Activated CD8-positive, alpha-beta memory T cell treated with anti-CD3 and anti-CD28 coated beads for 48 hours (primary cell): ENCODE measurements at regions not wholly inside any gene's neighbourhood (a gene's known extent, or its start where the extent isn't known, plus 50 kb on each side); places are given as distances from the start of the nearest gene placed in this dataset.

Experiments
- DNase-seq, 3 experiments: peaks; one replicate each; pipeline ENCODE4 v3.0.0-alpha.2; 2020; ENCODE audit warnings: low read depth in 2 of 3, low spot score in 2 of 3

DNA sequence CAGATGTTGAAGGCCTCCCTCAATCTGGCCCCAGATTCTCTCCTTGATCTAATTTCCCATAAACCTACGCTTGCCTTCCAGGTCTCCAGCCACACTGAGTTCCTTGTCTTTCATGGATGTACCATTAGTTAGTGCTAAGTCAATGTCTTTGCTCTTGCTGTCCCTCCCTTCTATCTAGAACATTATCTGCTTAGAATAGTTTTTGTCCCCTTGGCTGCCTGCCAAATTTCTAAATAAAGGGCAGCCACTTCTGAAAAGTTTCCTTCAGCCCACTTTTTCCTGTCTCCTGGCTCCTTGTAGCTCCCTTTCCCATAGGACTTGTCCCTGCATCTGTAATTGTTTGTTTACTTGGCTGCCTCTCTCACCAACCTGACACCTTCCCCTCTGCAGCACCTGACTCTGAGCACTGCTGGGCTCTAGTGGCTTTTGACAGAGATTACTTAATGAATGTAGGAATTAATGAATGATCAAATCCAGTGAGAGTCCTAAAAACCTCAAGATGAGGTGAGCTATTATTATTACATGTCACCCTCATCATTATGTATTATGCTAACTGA lies 58.3 kb downstream of the CXCL12 start:
- DNase-seq, result no peak

DNA sequence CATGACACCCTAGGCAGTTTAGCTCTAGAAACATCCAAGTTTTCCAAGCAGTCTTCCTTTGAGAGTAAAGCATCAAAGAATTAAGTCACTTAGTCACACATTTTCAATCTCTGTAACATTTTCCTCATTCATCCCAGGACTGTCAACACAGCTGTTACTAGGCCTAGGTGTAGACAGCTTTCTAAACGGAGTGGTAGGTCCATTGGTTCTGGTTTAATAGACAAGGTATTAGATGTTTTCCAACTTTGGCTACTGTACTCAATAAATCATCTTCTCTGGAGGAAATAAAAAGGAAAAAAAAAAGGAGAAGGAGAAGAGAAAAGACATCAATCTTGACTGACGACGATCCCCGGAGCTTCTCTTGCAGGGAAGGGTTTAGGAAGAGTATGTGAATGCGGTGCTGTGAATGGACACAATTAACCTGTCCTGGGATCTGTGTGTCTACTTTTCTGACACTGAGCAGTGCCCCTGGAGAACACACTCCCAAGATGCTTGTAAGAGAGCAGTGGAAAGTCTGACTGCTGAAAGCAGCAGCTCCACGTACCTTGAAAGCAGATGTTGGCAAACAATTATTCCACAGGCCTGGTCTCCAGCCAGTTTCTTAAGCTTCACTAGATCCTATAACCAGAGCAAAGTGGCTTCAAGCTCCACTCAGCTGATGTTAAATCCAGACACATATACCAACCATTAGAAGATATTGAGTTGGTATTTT lies 59.1 kb downstream of the CXCL12 start:
- no peak for DNase-seq

GRCh38 chr10:44325157-44325556 lies 59.7 kb downstream of the CXCL12 start:
- DNase-seq, result no peak

GRCh38 chr10:44323838-44324237 lies 61.1 kb downstream of the CXCL12 start:
- no peak for DNase-seq

DNA sequence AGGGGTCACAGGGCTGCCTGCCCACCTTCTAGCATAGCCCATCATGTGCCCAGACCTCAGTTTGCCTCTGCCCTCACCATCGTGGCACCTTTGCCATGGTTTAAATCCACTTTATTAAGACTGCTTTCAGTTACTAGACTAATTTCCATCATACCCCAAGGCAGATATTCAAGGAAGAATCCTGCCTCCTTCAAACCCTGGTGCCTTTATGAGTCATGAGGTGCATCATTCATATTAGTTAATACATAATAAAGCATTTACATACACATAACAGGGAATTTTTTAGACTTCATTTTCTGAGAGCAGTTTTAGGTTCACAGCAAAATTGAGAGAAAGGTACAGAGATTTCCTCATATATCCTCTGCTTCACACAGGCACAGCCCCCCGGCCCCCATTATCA lies 62.8 kb downstream of the CXCL12 start:
- DNase-seq, result no peak

GRCh38 chr10:44320756-44321155 lies 64.1 kb downstream of the CXCL12 start:
- no peak for DNase-seq

DNA sequence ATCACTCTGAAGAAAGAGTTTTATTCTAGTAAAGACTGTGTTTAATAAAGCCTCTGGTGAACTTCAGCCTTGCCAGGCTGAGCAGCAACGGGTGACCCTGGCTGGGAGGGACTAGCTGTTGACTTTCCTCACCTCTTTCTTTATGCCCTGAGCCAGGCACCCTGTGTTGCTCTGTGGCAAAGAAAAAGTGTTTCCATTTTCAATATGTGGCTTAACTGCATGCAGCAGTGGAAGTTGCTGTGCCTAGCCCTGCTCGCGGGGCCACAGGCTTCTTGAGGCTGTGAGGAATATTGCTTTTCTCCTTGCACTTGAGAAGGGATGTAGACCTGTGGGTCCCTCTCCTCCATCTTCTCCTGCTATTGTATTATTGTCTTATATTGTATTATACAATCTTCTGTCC lies 67.0 kb downstream of the CXCL12 start:
- no peak for DNase-seq

DNA sequence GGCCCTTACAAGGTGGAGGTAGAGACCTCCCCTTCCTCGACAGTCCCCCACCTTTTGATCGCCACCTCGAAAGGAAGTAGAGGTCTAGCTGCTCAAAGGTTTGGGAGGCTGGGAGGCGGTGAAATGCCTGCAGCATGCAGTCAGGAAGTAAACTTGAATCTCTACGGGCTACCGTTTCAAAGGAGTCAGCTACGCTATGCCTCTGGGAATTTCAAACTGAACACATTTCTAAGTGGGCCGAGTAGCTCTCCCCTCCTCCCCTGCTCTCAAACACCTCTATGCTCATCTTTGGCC lies 68.0 kb downstream of the CXCL12 start:
- no peak for DNase-seq

DNA sequence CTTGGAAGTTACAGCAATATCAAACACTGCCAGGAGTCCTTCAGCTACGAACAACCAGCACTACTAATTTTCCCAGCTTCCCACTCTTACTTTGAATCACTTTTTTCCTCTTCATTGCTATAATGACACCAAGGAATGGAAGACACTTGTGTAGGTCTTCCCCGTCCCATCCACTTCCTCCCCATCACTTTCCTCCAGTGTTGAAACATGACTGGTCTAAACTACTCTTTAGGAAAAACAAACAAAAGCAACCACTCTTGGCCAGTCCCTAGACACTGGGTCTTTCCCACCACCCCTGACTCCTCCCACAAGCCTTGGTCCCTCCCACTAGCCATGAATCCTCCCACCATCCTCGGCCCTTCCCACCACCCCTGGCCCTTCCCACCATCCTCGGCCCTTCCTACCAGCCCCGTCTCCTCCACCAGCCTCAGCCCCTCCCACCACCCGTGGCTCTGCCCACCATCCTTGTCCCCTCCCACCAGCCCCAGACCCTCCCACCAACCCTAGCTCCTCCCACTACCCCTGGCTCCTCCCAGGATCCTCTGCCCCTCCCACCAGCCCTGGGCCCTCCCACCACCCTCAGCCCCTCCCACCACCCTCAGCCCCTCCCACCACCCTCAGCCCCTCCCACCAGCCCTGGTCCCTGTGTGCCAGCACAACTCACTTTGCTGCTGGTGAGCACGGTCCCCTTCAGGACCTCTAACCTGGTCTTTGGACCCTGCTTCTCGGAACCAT lies 68.5 kb downstream of the CXCL12 start:
- no peak for DNase-seq

DNA sequence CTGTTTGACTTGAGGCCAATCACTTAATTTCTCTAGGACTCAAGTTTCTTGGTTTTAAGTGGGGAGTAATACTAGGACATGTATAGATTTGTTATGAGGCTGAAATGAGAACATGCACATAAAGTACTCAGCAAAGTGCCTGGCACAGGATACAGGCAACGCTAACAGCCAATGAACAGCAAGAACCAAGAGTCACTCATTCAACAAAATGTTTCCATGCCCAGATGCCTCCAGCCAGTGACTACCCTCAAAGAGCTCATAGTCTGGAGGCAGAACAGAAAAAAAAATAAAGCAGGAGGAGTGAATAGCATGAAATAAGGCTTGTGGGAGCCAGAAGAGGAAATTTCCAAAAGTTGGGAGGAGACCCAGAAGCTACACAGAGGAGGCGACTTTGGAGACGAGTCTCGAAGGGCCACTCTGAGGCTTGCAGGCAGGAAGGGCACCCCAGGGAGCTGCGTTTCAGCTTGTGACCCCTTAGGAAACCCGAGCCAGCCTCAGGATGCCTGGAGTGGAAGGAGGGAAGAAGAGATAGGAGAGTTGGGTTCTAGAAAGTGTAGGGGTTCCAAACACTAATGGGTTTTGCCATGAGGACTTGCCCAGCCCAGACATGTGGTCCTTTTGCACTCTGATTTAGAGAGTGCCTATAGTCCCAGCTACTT lies 70.0 kb downstream of the CXCL12 start:
- DNase-seq, result no peak

GRCh38 chr10:44313761-44314165 lies 71.1 kb downstream of the CXCL12 start:
- no peak for DNase-seq

- no peak for DNase-seq
These were observed 72.5 kb downstream of the CXCL12 start for GRCh38 chr10:44312401-44312800.

DNA sequence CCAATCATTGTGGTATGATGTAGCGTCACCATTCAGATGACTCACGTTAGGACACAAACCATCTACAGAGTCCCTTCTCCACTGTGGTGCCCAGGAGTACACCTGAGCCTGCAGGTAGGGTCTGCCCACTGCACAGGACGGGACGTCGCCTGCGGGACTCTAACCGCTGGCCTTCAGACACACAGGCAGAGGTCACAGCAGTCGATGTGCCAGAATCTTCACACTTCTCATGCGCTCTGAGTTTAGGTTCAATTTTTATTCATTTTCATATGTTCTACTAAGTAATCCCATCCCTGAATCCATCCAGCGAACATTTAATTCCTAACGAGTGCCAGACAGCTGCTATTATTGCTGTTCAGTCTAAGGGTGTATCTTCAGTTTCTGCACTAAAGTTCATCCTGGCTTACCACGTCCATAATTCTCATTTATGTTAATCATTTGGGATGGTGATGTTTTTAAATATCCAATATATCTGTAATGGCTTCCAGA lies 73.3 kb downstream of the CXCL12 start:
- DNase-seq, result no peak

DNA sequence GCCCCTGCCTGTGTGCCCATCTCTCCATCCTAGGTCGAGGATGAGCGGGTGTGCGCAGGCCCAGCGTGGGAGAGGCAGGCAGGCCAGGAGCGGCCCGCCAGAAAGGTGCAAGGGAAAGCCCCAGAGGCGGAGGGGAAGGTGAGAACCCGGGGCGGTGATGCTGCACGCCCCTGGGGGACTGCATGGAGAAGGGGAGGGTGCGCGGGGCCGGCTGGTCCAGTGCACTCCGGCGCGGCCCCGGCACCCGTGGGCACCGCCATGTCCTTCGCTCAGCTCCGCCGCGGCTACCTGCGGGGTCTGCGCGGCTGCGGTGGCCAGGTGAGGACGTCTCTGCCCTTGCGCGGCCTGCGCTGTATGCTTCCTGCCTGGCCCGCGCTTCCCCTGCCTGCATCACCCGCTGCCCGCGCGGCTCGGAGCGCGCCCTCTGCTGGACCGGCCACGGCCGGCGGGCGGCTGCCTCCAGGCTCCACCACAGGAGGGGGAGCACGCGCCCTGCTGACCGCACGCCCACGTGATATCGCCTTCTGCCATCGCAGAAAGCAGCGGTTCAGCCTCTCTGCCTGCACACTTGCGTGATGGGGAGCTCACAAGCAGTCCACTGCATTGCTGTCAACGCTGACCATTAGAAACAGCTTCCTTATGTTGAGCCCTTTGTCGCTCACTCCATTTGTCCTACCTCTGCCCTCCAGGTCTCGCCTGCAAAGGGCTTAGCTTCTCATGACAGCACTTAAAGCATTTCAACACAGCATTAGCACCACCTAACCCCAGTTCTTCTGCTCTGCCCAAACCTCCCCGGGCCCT lies 73.9 kb downstream of the CXCL12 start:
- DNase-seq, result peak; percentile 35 to 52 (median 43)

- no peak for DNase-seq
These were observed 74.7 kb downstream of the CXCL12 start for GRCh38 chr10:44309939-44310761.

- no peak for DNase-seq
These were observed 75.5 kb downstream of the CXCL12 start for GRCh38 chr10:44309361-44309760.

GRCh38 chr10:44308935-44309334 lies 76.0 kb downstream of the CXCL12 start:
- DNase-seq, result no peak

- DNase-seq, result no peak
These were observed 77.2 kb downstream of the CXCL12 start for GRCh38 chr10:44307691-44308090.

GRCh38 chr10:44306762-44307161 lies 78.1 kb downstream of the CXCL12 start:
- DNase-seq, result no peak

- no peak for DNase-seq
These were observed 78.7 kb downstream of the CXCL12 start for GRCh38 chr10:44306147-44306710.
